Prostate gland (tissue), 2 donors: ENCODE measurements at regions not wholly inside any gene's neighbourhood (a gene's known extent, or its start where the extent isn't known, plus 50 kb on each side); places are given as distances from the start of the nearest gene placed in this dataset.
"Not testable (repeated sequence)": the region's sequence is repeated elsewhere in the genome, so short reads cannot be mapped to it uniquely, and the experiment has no call there.

Experiments used
- DNase-seq: peaks from one replicate; pipeline ENCODE4 v3.0.0-alpha.2; 2019; ENCODE audit warnings: low spot score
- H3K27ac ChIP-seq, 2 donors: fragments of 200-600 bp; sonication (generic); 2 replicates each; pipeline ENCODE4 v1.5.1; 2017 to 2019
- H3K27me3 ChIP-seq: fragments of 200-600 bp; sonication (generic); replicated peaks from 2 replicates; pipeline ENCODE4 v1.5.1; 2019; ENCODE audit not compliant: insufficient read depth
- H3K36me3 ChIP-seq, 2 donors: fragments of 200-600 bp; sonication (generic); 1 replicate in 1 of 2; 2 replicates in 1 of 2; pipeline versions ENCODE4 v1.5.1 to v1.8.1; 2017 to 2019
- H3K4me1 ChIP-seq: fragments of 200-600 bp; sonication (generic); replicated peaks from 2 replicates; pipeline ENCODE4 v1.5.1; 2019
- H3K4me3 ChIP-seq, 2 donors: fragments of 200-600 bp; sonication (generic); 2 replicates each; pipeline ENCODE4 v1.5.1; 2017 to 2019
- H3K9me3 ChIP-seq: fragments of 200-600 bp; sonication (generic); 2 replicates; pipeline ENCODE4 v1.5.1; 2017
- POLR2A ChIP-seq: fragments of 450-650 bp; IDR thresholded peaks from one replicate; pipeline ENCODE4 v1.6.1; 2016; ENCODE audit warnings: antibody characterized with exemption, mild to moderate bottlenecking
- POLR2AphosphoS5 ChIP-seq: sonication (generic); formaldehyde crosslinking; IDR thresholded peaks from one replicate; pipeline ENCODE4 v1.6.1; 2017; ENCODE audit warnings: antibody characterized with exemption
- WGBS: methylation state at CpG from one replicate; pipeline ENCODE4 v1.1.5; 2018; 5-methylcytosine and 5-hydroxymethylcytosine counted together
- intact Hi-C: fragments of 100-400 bp; cut with DNase I; formaldehyde crosslinking; loops from one replicate; pipeline ENCODE4 v1.14.2; 2022
- TF ChIP-seq, protein P1 (sequence below), 4 experiments: fragments of 200-600 bp in 2 of 4; fragments of 450-650 bp in 2 of 4; sonication (generic) in 2 of 4; IDR thresholded peaks; 1 replicate in 3 of 4; 2 replicates in 1 of 4; pipeline ENCODE4 v1.5.1; 2016 to 2019; ENCODE audit warnings: antibody characterized with exemption in 4 of 4, mild to moderate bottlenecking in 2 of 4, moderate library complexity in 2 of 4

DNA sequence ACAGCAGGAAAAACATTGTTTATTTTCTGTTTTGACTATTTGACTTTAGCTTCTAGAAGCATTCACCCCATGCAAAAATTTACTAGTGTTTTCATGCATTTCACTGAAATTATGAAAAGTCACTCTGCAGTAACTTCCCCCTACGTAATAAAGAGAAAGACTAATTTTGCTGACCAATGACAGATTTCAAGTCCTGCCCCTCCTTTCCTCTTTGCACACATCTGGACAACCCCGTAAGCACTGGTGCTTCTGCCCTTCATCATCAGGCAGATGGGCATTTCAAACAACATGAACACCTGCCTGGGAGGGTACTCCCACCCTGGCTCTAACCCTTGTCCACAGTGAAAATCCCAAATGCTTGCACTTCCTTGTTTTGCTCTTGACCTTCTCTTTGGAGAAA, 815.0 kb upstream of the ID2 start:
- intact Hi-C loops: no loop called here
- Histone ChIP-seq H3K4me1 (no peaks in the 10 kb centered on the region), H3K27ac (no peak overlapping the region), H3K36me3 (no peaks in the 10 kb centered on the region), H3K27me3 (no peaks in the 10 kb centered on the region), H3K9me3 (no peaks in the 10 kb centered on the region), H3K4me3 (no peak overlapping the region)
- no peak for DNase-seq
- WGBS: 86% methylated on average over 2 of the region's 2 CpGs
- TF ChIP-seq, protein P1, sequence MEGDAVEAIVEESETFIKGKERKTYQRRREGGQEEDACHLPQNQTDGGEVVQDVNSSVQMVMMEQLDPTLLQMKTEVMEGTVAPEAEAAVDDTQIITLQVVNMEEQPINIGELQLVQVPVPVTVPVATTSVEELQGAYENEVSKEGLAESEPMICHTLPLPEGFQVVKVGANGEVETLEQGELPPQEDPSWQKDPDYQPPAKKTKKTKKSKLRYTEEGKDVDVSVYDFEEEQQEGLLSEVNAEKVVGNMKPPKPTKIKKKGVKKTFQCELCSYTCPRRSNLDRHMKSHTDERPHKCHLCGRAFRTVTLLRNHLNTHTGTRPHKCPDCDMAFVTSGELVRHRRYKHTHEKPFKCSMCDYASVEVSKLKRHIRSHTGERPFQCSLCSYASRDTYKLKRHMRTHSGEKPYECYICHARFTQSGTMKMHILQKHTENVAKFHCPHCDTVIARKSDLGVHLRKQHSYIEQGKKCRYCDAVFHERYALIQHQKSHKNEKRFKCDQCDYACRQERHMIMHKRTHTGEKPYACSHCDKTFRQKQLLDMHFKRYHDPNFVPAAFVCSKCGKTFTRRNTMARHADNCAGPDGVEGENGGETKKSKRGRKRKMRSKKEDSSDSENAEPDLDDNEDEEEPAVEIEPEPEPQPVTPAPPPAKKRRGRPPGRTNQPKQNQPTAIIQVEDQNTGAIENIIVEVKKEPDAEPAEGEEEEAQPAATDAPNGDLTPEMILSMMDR (IDR thresholded peaks at IDR 0.05): no peak
- TF ChIP-seq POLR2A (no peak), POLR2AphosphoS5 (no peak)

DNA sequence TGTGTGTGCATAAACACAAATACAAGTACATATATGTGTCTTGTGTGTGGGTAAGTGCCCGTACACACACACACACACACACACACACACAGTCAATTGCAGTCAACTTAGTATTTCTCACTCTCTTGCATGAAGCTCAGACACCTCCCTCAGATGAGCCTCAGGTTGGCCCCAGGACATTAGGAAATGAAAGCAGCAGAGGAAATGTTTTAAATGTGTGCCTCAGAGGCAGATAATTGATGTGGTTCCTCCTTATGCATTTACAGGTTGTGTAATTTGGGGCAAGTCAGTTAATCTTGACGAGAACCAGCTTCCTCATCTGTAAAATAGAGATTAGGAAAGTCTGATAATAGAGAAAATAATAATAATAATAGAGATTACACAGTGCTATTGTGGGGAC, 814.0 kb upstream of the ID2 start:
- Histone ChIP-seq H3K4me3 (no peak overlapping the region), H3K9me3 (no peaks in the 10 kb centered on the region), H3K36me3 (no peaks in the 10 kb centered on the region), H3K4me1 (no peaks in the 10 kb centered on the region), H3K27me3 (no peaks in the 10 kb centered on the region), H3K27ac (no peak overlapping the region)
- 74% methylated on average over 2 of the region's 2 CpGs for WGBS
- intact Hi-C loops: no loop called here
- DNase-seq: no peak
- TF ChIP-seq POLR2AphosphoS5: no peak
- TF ChIP-seq, protein P1 (IDR thresholded peaks at IDR 0.05): no peak
- no peak for TF ChIP-seq POLR2A

DNA sequence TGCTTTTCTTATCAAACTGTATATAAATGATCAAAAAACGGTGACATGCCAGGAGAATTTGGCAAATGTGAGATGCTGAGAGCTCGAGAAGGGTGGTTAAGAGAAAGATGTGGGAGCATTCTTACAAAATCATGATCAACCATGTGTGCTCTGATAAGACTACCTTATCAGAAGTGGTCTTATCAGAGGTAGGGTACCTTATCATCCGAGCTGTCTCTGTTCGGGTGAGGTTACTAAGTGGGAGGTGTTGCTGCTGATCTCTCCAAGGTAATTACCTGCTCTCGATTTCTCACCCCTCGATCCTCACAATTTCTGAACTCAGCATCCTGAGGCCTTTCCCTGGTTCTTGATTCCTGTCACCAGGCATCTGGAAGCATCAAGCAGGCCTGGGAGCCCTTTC, 813.0 kb upstream of the ID2 start:
- H3K9me3 ChIP-seq: no peaks in the 10 kb centered on the region
- H3K4me1 ChIP-seq: no peaks in the 10 kb centered on the region
- no peak for DNase-seq
- no peaks in the 10 kb centered on the region for H3K36me3 ChIP-seq
- WGBS: 77% methylated on average over 6 of the region's 6 CpGs
- no peaks in the 10 kb centered on the region for H3K27me3 ChIP-seq
- no peak for TF ChIP-seq POLR2AphosphoS5
- H3K27ac ChIP-seq: no peak overlapping the region
- intact Hi-C loops: no loop called here
- H3K4me3 ChIP-seq: no peak overlapping the region

DNA sequence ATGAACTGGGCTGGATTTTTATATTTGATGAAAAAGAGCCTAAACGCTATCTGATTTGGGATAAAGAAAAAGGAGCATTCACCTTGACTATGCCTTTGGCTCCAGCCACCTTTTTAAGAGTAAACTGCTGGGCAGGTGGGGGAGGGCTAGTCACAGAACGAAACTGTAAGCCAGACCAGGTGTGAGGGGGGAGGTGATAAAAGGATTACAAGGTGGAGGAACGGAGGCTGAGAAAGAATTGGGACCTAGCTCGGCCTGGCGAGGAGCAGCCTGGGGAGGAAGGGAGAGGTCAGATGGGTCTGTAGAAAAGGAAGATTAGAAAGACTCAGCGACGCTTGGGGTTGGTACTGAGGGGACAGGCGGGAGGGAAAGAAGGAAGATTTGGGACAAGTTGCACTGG, 805.4 kb upstream of the ID2 start:
- intact Hi-C loops, H3K4me3 ChIP-seq, H3K27me3 ChIP-seq, H3K36me3 ChIP-seq, H3K27ac ChIP-seq, H3K4me1 ChIP-seq, DNase-seq, H3K9me3 ChIP-seq: not testable (repeated sequence)
- WGBS: 87% methylated on average over 8 of the region's 8 CpGs

DNA sequence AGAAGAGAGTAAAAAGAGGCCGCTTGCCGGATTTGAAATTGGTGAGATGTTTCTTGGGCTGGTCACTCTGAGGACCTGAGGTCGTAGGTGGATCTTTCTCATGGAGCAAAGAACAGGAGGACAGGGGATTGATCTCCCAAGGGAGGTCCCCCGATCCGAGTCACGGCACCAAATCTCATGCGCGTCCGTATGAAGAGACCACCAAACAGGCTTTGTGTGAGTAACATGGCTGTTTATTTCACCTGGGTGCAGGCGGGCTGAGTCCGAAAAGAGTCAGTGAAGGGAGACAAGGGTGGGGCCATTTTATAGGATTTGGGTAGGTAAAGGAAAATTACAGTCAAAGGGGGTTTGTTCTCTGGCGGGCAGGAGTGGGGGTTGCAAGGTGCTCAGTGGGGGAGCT, 803.6 kb upstream of the ID2 start:
- 97% methylated on average over 10 of the region's 12 CpGs for WGBS
- H3K4me3 ChIP-seq, H3K36me3 ChIP-seq, DNase-seq, H3K4me1 ChIP-seq, H3K27ac ChIP-seq, H3K9me3 ChIP-seq, intact Hi-C loops, H3K27me3 ChIP-seq: not testable (repeated sequence)

DNA sequence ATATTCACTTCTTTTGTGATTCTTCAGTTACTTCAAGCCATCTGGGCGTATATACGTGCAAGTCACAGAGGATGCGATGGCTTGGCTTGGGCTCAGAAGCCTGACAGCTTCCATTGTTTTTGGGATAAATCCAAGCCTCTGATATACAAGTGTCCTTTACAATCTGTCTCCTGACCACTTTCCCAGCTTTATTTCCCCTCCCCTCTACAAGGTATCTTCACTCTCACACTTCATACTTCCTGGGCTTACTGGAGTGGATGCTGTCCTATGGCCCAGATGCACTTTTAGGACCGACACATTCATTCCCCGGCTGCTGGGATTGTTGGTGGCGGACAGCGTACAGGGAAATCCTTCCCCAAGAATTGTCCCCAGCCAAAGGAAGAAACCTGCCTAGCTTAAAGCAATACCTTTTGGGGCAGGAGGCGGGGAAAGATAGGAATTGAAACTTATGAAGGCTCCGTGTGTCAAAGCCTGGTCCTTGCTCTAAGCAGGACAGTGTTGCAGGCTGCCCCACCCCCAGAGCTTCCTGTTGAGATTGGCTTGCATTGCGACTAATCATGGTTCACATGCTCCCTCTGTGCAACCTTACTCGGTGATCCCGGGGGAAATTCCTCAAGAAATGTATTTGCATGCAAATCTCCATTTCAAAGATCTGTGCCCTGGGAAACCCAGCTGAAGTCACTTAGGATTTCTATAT, 802.9 kb upstream of the ID2 start:
- H3K27ac ChIP-seq: no peak overlapping the region
- DNase-seq: no peak

More for the DNA sequence above, 802.9 kb upstream of the ID2 start:
- no peak for TF ChIP-seq POLR2AphosphoS5
- TF ChIP-seq POLR2A: no peak
- TF ChIP-seq, protein P1 (IDR thresholded peaks at IDR 0.05): no peak
- H3K4me1 ChIP-seq: no peaks in the 10 kb centered on the region
- no peak overlapping the region for H3K4me3 ChIP-seq
- 77% methylated on average over 12 of the region's 12 CpGs for WGBS
- no peaks in the 10 kb centered on the region for H3K9me3 ChIP-seq
- intact Hi-C loops: no loop called here
- no peaks in the 10 kb centered on the region for H3K27me3 ChIP-seq
- no peaks in the 10 kb centered on the region for H3K36me3 ChIP-seq
